SH-SY5Y (cell line): ENCODE measurements at regions not wholly inside any gene's neighbourhood (a gene's known extent, or its start where the extent isn't known, plus 50 kb on each side); places are given as distances from the start of the nearest gene placed in this dataset.

ENCODE experiments used
- GATA2 ChIP-seq: IDR thresholded peaks from 2 replicates; pipeline ENCODE4 v1.6.1; 2011; ENCODE audit warnings: mild to moderate bottlenecking, low read depth, low read length
- GATA3 ChIP-seq: IDR thresholded peaks from 2 replicates; pipeline ENCODE4 v1.6.1; 2011; ENCODE audit warnings: low read depth, mild to moderate bottlenecking, low read length, moderate library complexity

DNA sequence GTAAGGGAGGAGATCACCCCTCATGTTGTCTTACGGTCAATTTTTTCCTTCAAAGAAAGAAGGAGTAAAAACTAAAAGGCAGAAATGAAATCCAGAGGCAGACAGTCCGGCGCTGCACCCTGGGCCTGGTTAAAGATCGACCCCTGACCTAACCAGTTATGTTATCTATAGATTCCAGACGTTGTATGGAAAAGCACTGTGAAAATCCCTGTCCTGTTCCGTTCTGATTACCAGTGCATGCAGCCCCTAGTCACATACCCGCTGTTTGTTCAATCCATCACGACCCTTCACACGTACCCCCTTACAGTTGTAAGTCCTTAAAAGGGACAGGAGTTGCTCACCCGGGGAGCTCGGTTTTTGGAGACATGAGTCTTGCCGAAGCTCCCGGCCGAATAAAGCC, 105.6 kb upstream of the JADE1 start:
- TF ChIP-seq GATA2 (no peak), GATA3 (no peak)

DNA sequence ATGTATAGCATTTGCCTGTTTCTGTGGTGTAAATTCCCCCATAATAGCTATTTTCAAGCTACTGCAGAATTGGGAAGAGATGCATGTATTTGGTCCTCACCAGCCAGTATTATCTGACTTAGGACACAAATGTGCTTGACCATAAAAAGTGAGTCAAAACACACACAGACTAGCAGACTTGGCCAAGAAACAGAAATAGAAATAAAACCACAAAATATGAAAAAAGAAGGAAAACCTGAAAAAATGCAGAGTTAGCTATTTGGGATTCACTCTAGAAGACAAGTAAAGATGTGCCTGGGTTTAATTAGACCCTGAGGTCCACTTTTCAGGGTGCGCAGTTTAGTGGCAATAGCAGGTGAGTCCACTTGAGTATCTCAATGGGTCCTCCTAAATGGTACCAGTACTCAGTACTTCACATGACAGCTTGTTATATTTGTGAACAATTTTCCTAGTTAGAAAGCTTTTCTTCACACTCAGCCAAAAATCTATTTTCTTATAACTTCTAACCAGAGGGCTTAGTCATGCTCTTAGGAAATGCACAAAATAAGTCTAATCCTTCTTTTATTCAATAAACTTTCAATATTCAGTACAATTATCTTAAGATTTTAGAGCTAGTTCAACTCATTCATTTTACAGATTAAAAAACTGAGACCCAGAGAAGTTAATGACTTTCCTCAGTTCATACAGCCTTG, 108.7 kb upstream of the JADE1 start:
- TF ChIP-seq GATA2 (no peak), GATA3 (no peak)

DNA sequence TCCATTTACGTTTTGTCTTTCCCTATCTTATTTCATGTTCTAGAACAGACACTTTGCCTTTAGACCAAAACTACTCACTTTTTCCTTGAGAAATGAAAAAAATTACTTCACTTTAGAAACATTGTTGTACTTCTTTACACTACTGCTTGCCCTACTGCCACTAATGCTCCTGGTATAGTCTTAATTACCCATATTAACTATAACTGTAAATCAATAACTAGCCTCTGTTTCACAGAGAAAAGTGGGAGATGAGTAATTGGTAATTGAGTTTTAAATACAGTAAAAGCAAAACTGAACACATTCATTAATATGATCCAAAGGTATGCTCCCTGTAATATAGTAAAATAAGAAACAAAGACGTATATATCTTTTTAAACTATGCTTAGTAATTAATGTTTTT, 111.1 kb upstream of the JADE1 start:
- no peak for TF ChIP-seq GATA3
- no peak for TF ChIP-seq GATA2

DNA sequence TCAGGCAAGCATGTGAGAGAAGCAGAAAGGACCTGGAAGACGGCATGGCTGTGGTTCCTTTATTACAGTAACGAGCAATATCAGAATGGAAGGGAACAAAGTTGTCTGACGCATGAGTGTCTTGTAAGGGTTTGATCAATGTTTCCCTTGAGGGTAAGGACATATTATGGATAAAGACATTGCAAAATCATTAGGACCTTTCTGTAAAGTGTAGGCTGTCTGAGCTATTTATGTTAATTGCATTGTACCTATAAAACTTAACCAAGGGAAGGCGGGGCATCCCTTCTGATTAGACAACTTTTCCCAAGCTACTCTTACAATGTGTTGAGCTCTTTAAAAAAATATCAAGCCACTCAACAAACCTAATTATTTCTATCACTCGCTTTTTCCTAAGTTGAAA, 112.2 kb upstream of the JADE1 start:
- TF ChIP-seq GATA2 (no peak), GATA3 (no peak)

DNA sequence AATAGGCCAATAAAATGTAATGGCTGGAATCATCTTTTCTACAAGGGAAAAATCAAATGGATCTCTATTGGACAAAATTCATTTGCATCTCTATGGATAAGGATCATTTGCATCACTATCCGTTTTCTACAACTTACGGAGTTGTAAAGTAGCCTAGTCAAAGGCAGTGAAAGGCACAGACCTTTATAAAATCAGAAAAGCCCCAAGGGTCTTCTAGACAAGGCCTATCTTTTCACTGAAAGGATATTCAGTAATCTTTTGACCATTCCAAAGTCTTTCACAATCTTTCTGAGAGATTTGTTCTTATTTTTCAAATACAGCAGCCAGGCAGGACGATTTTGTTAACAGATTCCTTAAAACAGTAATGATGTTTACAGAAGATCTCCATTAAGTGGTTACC, 119.5 kb upstream of the JADE1 start:
- TF ChIP-seq GATA2 (no peak), GATA3 (no peak)

DNA sequence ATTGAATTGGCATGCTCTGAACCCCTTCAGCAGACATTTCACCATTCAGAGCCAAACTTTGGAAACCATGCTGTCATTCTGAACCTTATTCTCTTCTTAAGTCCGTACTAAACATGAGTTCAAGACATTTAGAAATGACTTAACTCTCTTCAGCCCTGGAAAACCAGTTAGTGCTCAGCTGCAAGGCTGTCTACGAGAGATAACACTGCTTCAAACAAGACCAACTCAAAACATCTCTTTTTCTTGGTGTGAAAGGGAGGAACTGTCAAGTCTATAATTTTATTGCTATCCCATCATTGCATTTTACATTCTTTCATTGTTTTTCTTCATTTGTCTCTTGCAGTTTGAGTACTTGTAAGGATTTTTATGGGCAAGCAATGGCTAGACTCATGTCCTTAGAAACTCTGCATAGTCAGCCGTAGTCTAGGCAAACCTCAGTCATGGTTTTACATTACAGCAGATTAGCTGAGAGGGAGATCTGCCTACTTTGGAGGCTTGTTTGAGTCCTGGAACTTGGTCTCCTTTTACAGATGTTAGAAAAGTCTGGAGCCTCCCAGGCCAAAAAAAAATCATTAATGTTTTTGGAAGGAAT, 120.6 kb upstream of the JADE1 start:
- no peak for TF ChIP-seq GATA3
- no peak for TF ChIP-seq GATA2

DNA sequence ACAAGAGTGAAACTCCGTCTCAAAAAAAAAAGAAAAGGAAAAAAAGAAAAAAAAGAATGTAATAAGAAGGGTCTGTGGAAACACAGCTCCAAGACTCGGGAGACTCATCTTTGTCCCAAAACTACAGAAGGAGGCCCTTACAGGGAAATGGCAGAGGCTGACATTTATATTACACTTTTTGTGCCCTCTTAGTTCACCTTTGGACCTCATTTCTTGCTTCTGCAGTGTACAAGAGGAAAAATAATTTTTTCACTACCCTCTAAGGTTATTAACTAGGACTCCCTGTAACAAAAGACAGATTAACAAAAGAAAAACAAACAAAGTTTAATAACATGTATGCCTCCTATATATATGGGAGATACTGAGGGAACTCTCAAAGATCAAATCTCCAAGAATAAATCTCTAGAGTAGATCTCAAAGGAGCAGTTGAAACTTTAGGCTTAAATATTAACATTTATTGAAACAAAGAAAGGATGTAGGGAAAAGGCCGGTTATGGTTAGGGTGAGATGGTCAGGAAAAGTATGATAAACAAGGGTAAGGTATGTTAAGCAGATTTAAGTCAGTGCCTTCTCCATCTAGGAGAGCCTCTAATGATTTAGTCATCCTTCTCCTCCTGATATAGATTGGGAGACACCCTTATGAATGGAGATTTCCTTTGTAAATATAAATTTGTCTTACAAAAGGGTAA, 121.3 kb upstream of the JADE1 start:
- no peak for TF ChIP-seq GATA2
- no peak for TF ChIP-seq GATA3

DNA sequence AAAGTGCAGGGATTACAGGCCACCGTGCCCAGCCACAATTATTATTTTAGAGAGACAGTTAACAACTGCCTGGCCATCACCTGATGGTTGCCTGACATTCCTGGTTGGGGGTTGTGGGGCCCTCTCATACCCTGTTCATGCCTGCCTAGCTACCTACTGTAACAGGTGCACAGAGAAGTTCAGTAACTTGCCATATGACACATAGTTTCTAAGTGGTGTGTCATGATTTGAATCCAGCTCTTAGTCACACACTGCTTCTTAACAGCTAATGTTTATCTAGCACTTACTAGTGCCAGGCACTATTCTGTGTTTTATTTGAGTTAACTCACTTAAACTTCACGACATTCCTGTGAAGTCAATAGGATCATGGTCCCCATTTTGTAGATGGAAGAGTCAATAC, 122.7 kb upstream of the JADE1 start:
- no peak for TF ChIP-seq GATA3
- no peak for TF ChIP-seq GATA2

DNA sequence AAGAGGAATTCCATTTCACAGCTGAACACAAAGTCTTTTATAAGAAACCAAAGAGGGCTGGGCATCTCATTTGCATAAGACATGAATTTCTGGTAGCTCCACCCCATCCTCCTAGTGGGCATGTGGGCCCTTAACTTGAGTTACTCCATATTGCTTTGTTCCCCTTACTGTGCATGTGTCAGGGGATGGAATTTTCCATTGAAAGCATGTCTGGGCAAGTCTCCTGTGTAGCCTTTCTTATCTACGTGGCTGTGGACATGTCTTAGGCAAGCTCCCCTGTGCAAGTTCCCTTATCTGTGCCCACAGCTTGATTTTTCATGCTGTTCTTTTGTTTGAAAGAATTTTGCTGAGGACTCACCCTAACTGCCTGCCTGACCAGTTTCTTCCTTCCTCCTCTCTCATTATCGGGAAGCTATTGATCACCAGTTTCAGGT, 123.5 kb upstream of the JADE1 start:
- TF ChIP-seq GATA3: no peak
- no peak for TF ChIP-seq GATA2

DNA sequence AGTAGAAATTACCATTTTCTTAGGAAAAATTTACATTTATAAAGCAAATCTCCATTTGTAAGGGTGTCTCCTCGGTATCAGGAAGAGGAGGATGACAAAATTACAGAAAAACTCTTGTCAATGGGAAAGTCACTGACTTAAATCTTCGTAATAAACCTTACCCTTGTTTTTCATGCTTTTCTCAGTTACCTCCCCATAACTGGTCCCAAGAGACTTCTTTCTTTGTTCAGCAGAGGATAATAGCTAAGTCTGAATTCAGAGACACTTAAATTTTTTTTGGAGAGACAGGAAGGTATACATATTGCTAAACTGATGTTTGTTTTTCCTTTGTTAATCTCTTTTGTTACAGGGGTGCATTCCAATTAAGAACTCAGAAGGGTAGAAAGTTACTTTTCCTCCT, 125.5 kb upstream of the JADE1 start:
- TF ChIP-seq GATA3: no peak
- TF ChIP-seq GATA2: no peak

DNA sequence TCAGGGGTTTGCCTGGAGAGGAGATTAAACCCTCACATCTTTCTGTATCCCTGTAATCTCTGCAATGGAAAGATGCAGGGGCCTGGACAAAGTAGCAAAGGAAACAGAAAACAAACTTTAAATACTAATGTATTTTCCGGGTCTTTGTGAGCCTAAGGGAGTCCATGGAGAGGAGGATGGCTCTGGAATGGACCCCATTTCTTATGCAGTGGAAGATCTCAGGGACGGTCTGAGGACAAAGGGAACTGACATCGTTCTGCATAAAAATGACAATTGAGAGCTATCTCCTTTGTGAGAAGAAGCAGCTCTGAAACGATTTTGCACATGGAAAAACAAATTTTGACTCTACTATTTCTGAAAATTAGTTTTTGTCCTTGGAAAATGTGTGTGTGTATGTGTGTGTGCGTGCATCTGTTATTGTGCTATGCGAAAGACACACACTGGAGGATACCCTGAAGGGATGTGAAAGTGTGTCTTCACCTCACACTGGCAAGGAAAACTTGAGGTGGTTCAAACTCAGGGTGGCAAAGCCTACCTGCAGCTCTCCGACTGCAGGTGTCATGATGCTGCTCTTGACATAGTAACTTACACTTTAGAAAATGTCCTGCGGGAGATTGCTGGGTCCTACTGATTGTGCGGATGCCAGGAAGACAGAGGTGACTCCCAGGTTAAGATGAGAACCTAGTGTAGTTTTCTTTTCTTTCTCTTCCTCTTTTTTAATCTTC, 126.4 kb upstream of the JADE1 start:
- TF ChIP-seq GATA3 (no peak), GATA2 (no peak)

DNA sequence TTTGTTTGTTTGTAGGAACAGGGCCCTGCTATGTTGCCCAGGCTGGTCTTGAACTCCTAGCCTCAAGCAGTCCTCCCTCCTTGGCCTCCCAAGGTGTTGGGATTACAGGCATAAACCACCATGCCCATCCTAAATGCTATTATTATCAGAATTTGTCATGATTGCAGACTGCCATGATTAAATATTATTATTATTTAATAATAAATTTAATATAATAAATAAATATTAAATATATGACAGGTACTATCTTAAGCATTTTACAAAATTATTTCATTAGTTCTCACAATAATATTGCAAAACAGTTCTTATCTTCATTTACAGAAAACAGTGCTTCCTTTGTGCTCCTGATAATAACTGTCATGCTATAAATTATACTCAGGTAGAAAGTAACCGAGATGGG, 133.4 kb upstream of the JADE1 start:
- TF ChIP-seq GATA3 (no peak), GATA2 (no peak)

DNA sequence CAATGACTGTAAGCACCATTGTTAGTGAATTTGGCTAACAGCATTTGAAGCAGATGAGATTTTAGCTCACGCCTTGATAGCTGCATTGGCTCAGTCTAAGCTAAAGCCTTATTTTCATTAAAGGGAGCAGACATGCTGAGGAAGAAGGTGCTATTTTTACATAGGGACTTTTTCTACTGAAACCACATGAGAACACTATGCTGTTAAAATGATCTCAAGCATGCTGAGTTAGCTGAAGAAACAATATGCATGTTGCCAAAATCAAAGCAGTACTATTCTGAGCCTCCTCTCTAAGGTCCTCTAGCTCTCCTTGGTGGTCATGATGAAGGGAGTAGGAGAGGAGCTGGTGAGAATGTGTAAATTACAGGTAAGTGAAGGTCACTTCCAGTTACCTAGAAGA, 134.4 kb upstream of the JADE1 start:
- TF ChIP-seq GATA3 (no peak), GATA2 (no peak)

DNA sequence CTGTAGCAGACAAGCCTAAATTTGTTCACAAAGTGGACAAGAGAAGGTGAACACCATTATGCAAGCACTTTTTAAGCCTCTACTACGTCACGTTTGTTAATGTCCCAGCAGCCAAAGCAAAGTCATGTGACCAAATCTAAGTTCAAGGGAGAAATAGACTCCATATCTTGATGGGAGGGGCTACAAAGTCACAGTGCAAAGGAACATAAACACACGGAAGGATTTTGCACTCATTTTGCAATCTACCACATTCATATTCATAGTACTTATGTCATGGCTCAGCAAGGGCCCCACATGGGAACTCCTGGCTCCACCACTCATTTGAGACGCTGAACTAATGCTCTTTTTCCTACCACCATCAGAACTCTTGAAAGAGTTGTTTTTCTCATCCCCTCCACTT, 139.0 kb upstream of the JADE1 start:
- TF ChIP-seq GATA2 (no peak), GATA3 (no peak)
